Activated CD4-positive, alpha-beta T cell treated with anti-CD3 and anti-CD28 coated beads, Interleukin-2, Interleukin-6, amounts not matched to agents 100 ng/mL and 50 ng/mL, durations not matched to agents 16 hours and 8 hours (primary cell): ENCODE measurements at regions not wholly inside any gene's neighbourhood (a gene's known extent, or its start where the extent isn't known, plus 50 kb on each side); places are given as distances from the start of the nearest gene placed in this dataset.
A peak's percentile ranks its signal among the peaks of the same experiment; 100 is the strongest.

Source experiments
- DNase-seq: peaks from one replicate; pipeline ENCODE4 v3.0.0-alpha.2; 2020

GRCh38 chr9:109830545-109830944, 50.5 kb downstream of the PALM2AKAP2 start:
- DNase-seq, result no peak

- DNase-seq, result no peak
These were observed 52.1 kb downstream of the PALM2AKAP2 start for GRCh38 chr9:109831998-109832658.

- no peak for DNase-seq
These were observed 54.9 kb downstream of the PALM2AKAP2 start for GRCh38 chr9:109834855-109835254.

GRCh38 chr9:109843641-109844040, 63.6 kb downstream of the PALM2AKAP2 start:
- DNase-seq, result no peak

- DNase-seq, result no peak
These were observed 65.2 kb downstream of the PALM2AKAP2 start for GRCh38 chr9:109845226-109845625.

GRCh38 chr9:109846776-109847175, 66.8 kb downstream of the PALM2AKAP2 start:
- DNase-seq, result no peak

GRCh38 chr9:109852556-109852955, 72.6 kb downstream of the PALM2AKAP2 start:
- DNase-seq, result no peak

GRCh38 chr9:109855540-109855939, 75.5 kb downstream of the PALM2AKAP2 start:
- no peak for DNase-seq

GRCh38 chr9:109856785-109857184, 76.8 kb downstream of the PALM2AKAP2 start:
- DNase-seq, result no peak

GRCh38 chr9:109857336-109857735, 77.3 kb downstream of the PALM2AKAP2 start:
- DNase-seq, result no peak

- DNase-seq, result no peak
These were observed 79.4 kb downstream of the PALM2AKAP2 start for GRCh38 chr9:109859447-109859846.

GRCh38 chr9:109860521-109860920, 80.5 kb downstream of the PALM2AKAP2 start:
- DNase-seq, result no peak

GRCh38 chr9:109861499-109861898, 81.5 kb downstream of the PALM2AKAP2 start:
- no peak for DNase-seq

GRCh38 chr9:109861918-109862317, 81.9 kb downstream of the PALM2AKAP2 start:
- no peak for DNase-seq

- no peak for DNase-seq
These were observed 82.5 kb downstream of the PALM2AKAP2 start for GRCh38 chr9:109862452-109862851.

- no peak for DNase-seq
These were observed 84.0 kb downstream of the PALM2AKAP2 start for GRCh38 chr9:109863961-109864360.

- no peak for DNase-seq
These were observed 85.5 kb downstream of the PALM2AKAP2 start for GRCh38 chr9:109865521-109865920.

GRCh38 chr9:109868207-109868606, 88.2 kb downstream of the PALM2AKAP2 start:
- DNase-seq, result no peak

- no peak for DNase-seq
These were observed 88.7 kb downstream of the PALM2AKAP2 start for GRCh38 chr9:109868722-109869121.

- DNase-seq, result no peak
These were observed 90.4 kb downstream of the PALM2AKAP2 start for GRCh38 chr9:109870365-109870764.

- DNase-seq, result no peak
These were observed 92.9 kb downstream of the PALM2AKAP2 start for GRCh38 chr9:109872901-109873300.

GRCh38 chr9:109875495-109876129, 95.6 kb downstream of the PALM2AKAP2 start:
- DNase-seq, result no peak

GRCh38 chr9:109880276-109881169, 100.5 kb downstream of the PALM2AKAP2 start:
- peak; percentile 69 for DNase-seq

GRCh38 chr9:109883623-109884022, 103.6 kb downstream of the PALM2AKAP2 start:
- DNase-seq, result no peak
